HG02623 (cell line): ENCODE measurements at regions not wholly inside any gene's neighbourhood (a gene's known extent, or its start where the extent isn't known, plus 50 kb on each side); places are given as distances from the start of the nearest gene placed in this dataset.
"Not testable (repeated sequence)": the region's sequence is repeated elsewhere in the genome, so short reads cannot be mapped to it uniquely, and the experiment has no call there.

Experiments
- ATAC-seq: cut with Tn5 transposase; IDR thresholded peaks from one replicate; pipeline ENCODE4 v1.9.1; 2021; ENCODE audit warnings: moderate library complexity; ENCODE audit not compliant: unreplicated experiment

DNA sequence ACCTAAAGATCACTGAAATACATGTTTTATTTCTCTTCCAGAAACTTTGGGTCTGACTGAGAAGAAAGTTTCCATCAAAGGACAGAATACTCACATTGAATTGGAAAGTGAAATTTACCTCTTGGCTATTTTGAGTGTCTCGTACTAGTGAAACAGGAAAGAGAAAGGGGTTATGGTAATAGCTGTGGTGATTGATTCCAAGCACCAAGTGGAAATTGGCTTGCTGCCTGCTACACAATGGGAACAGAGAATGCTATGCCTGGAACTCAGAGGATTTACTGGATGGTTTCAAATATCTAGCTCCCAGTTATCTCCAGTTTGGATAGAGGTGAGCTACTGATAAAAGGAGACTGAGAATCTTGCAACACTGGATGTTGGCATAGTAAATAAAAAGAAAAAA lies 492.8 kb upstream of the FSIP2 start:
- no peak for ATAC-seq

- no peak for ATAC-seq
These were observed 491.9 kb upstream of the FSIP2 start for GRCh38 chr2:185246717-185247116.

DNA sequence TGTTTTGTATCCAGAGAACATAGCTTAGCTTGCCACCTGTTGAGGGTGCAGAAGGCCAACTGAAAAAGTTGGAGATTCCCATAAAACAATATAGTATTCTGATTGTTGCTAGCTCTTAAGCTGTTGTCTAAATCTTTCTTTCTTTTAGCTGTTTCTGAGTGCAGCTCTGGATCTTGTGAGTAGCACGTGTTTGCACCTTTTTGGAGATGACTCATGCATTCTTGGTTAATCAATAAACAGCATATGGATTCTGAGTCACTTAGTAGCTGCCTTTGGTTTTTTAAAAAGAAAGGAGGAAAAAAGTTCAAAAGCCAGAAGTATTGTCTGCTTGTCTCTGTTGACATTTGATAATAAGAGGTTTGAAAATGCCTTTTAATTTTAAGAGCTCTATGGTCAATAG lies 483.0 kb upstream of the FSIP2 start:
- ATAC-seq = peak; percentile 53

- no peak for ATAC-seq
These were observed 472.9 kb upstream of the FSIP2 start for GRCh38 chr2:185265747-185266146.

DNA sequence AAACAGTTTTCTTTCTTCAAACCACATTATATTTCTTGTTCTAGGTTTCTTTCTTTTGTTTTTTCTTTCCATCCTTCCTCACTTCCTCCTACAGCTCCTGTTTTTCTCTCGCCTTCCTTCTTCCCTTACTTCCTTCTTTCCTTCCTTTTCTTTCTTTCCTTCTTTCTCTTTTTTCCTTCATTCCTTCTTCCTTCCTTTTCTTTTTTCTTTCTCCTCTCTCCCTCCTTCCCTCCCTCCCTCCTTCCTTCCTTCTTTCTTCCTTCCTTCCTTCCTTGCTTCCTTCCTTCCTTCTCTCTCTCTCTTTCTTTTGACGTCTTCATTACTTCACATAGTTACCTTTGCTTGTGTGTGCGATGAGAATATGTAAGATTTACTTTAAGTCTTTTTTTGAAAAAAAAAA lies 470.0 kb upstream of the FSIP2 start:
- ATAC-seq = no peak

GRCh38 chr2:185274718-185275484 lies 463.7 kb upstream of the FSIP2 start:
- ATAC-seq = no peak

DNA sequence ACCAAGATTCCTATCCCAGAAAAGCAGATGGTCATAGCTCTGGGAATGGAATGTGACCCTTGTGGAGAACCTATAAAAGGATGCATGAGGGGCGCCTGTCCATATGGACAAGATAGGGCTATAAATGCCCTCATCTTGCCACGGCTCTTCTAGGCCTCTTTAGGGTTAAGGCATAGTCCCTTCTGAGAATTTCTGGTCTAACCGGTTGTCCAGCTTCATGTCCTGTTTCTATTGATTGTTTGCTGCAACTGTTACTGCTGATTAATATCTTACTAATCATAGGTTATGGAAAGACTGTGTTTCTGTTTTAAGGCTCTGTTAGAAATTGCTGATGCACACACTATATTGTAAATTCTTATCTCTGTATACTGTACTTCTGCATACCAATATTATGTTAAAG lies 462.6 kb upstream of the FSIP2 start:
- not testable (repeated sequence) for ATAC-seq

DNA sequence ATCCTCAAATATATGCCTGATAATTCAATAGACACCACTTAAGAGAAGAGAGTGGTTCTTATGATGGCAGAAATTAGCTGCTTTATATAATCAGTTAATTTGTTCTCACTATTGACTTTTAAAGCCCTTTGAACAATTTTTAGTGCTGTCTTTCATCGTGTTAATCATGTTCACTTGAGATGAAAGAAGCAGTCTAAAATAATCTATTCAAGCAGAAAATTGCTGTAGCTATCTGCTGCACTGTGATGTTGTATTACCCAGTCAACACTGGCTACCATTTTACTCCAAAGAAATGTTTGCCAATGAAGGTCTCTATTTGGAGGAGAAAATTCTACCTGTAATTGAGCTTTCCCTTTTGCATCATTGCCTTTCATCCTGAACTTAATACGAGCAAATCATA lies 459.8 kb upstream of the FSIP2 start:
- ATAC-seq = no peak

DNA sequence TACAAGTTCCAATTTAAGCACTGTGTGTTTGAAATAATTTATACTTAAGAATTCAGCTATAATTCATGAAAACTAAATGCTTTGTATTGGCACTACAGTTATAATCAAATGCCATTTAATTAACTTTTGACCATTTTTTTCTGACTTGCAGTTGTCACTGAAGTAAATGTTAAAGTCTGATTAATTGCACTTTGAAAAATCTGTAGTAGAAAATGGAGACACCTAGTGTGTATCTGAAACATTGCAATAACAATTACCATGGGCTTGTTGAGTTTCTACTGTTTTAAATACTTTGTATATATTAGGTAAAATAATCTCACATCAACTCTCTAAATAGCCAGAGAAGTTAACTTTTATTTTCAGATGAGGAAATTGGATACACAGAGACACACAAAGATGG lies 458.6 kb upstream of the FSIP2 start:
- no peak for ATAC-seq

GRCh38 chr2:185284696-185285095 lies 453.9 kb upstream of the FSIP2 start:
- no peak for ATAC-seq

DNA sequence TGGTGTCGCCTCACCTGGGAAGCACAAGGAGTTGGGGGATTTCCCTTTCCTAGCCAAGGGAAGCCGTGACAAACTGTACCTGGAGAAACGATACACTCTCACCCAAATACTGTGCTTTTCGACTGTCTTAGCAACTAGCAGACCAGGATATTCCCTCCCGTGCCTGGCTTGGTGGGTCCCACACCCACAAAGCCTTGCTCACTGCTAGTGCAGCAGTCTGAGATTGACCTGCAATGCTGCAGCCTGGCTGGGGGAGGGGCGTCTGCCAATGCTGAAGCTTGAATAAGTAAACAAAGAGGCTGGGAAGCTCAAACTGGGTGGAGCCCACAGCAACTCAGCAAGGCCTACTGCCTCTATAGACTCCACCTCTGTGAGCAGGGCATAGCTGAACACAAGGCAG lies 448.6 kb upstream of the FSIP2 start:
- ATAC-seq = not testable (repeated sequence)

DNA sequence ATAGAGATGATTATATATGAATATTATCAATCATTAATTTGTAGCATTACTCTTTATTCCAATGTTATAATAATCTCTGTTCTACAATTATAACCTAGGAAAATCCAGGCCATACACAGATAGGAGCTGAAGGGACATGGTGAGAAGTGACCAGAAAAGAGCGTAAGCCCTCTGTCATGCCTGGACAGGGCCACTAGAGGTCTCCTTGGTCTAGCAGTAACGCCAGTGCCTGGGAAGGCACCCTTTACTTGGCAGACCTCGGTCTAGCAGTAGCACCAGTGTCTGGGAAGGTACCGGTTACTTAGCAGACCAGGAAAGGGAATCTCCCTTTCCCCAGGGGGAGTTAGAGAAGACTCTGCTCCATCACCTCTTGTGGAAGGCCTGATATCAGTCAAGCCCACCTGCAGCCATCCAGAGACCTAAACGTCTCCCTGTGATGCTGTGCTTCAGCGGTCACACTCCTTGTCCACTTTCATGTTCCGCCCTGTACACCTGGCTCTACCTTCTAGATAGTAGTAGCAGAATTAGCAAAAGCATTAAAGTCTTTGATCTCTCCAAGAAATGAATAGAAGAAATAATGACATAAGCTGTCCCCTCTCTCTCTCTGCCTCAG lies 447.5 kb upstream of the FSIP2 start:
- peak; percentile 95 for ATAC-seq

- ATAC-seq = no peak
These were observed 438.7 kb upstream of the FSIP2 start for GRCh38 chr2:185299867-185300266.

DNA sequence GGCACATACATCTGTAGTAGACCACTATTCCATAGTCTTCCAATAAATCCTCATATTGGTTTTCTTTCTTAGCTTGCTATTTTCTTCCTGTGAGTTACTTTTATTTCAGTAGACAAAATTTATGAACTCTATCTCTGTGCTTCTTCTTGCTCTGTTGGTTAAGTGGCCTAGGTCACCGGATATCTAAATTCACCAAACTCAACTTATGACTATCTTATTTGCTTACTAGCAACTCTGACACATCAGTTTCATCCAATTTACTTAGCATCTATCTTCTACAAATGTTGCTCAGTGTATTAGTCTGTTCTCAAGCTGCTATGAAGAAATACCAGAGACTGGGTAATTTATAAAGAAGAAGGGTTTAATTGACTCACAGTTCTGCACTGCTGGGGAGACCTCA lies 432.5 kb upstream of the FSIP2 start:
- no peak for ATAC-seq

GRCh38 chr2:185316383-185316782 lies 422.2 kb upstream of the FSIP2 start:
- peak; percentile 59 for ATAC-seq

- no peak for ATAC-seq
These were observed 420.3 kb upstream of the FSIP2 start for GRCh38 chr2:185318271-185318724.

GRCh38 chr2:185335879-185336278 lies 402.7 kb upstream of the FSIP2 start:
- ATAC-seq = no peak

GRCh38 chr2:185337033-185337432 lies 401.6 kb upstream of the FSIP2 start:
- ATAC-seq = no peak

- no peak for ATAC-seq
These were observed 400.5 kb upstream of the FSIP2 start for GRCh38 chr2:185338104-185338503.

GRCh38 chr2:185347445-185347844 lies 391.2 kb upstream of the FSIP2 start:
- ATAC-seq = no peak

- ATAC-seq = no peak
These were observed 377.8 kb upstream of the FSIP2 start for GRCh38 chr2:185360776-185361175.

- ATAC-seq = no peak
These were observed 366.4 kb upstream of the FSIP2 start for GRCh38 chr2:185372188-185372587.

DNA sequence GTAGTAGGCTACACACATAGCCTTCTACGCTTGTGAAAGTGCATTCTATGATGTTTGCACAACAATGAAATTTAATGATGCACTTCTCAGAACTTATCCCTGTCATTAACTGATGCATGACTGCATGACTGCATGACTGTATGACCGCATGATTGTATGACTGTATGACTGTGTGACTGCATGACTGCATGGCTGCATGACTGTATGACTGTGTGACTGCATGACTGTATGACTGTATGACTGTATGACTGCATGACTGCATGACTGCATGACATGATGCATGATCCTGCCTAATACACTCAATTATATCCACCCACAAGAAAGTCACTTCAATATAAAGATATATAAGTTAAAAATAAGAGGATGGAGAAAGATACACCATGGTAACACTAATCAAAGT lies 365.4 kb upstream of the FSIP2 start:
- no peak for ATAC-seq
